GM23248 (cell line): ENCODE measurements at regions not wholly inside any gene's neighbourhood (a gene's known extent, or its start where the extent isn't known, plus 50 kb on each side); places are given as distances from the start of the nearest gene placed in this dataset.

Experiments
- EZH2 ChIP-seq: fragments of 200-600 bp; sonication (generic); IDR thresholded peaks from 2 replicates; pipeline ENCODE4 v1.6.1; 2018; ENCODE audit warnings: antibody characterized with exemption, mild to moderate bottlenecking; ENCODE audit not compliant: insufficient read depth, poor library complexity, severe bottlenecking
- EZH2phosphoT487 ChIP-seq: fragments of 200-600 bp; sonication (generic); IDR thresholded peaks from 2 replicates; pipeline ENCODE4 v1.6.1; 2018; ENCODE audit warnings: antibody characterized with exemption, moderate library complexity, mild to moderate bottlenecking, low read depth; ENCODE audit not compliant: insufficient read depth

- TF ChIP-seq EZH2, result no peak
- no peak for TF ChIP-seq EZH2phosphoT487
These were observed 375.9 kb downstream of the KIF4B start for GRCh38 chr5:155389498-155389897.
